SK-N-SH (cell line): ENCODE measurements at regions not wholly inside any gene's neighbourhood (a gene's known extent, or its start where the extent isn't known, plus 50 kb on each side); places are given as distances from the start of the nearest gene placed in this dataset.

Source experiments
- CHD2 ChIP-seq: fragments of 150-350 bp; IDR thresholded peaks from 2 replicates; pipeline ENCODE4 v1.6.1; 2018; ENCODE audit warnings: low read length; ENCODE audit not compliant: partially characterized antibody
- CTCF ChIP-seq: fragments of 200-600 bp; sonication (generic); IDR thresholded peaks from 2 replicates; pipeline ENCODE4 v1.6.1; 2017; ENCODE audit warnings: antibody characterized with exemption, mild to moderate bottlenecking, moderate library complexity
- EP300 ChIP-seq, 2 experiments: IDR thresholded peaks; 2 replicates each; pipeline versions ENCODE4 v1.4.0 to v1.6.1; 2012; ENCODE audit warnings: borderline replicate concordance in 1 of 2, low read depth in 1 of 2, low read length in 1 of 2
- EZH2phosphoT487 ChIP-seq: fragments of 200-600 bp; sonication (generic); IDR thresholded peaks from 2 replicates; pipeline ENCODE4 v1.6.1; 2017; ENCODE audit warnings: low read depth, mixed run types, mild to moderate bottlenecking, antibody characterized with exemption, moderate library complexity, borderline replicate concordance
- GABPA ChIP-seq: IDR thresholded peaks from 2 replicates; pipeline ENCODE4 v1.4.0; 2012; ENCODE audit warnings: low read depth, mild to moderate bottlenecking
- MAX ChIP-seq: IDR thresholded peaks from 2 replicates; pipeline ENCODE4 v1.4.0; 2012; ENCODE audit warnings: low read depth
- RFX5 ChIP-seq: IDR thresholded peaks from 2 replicates; pipeline ENCODE4 v1.6.1; 2012; ENCODE audit warnings: mild to moderate bottlenecking, improper control_type of control experiment, low read length
- SMC3 ChIP-seq: IDR thresholded peaks from 2 replicates; pipeline ENCODE4 v1.6.1; 2012; ENCODE audit warnings: low read depth, low read length, improper control_type of control experiment
- TAF1 ChIP-seq: IDR thresholded peaks from 2 replicates; pipeline ENCODE4 v1.6.1; 2012; ENCODE audit warnings: low read depth, mild to moderate bottlenecking, low read length, moderate library complexity, borderline replicate concordance
- TCF12 ChIP-seq: IDR thresholded peaks from 2 replicates; pipeline ENCODE4 v1.4.0; 2012
- YY1 ChIP-seq: IDR thresholded peaks from 2 replicates; pipeline ENCODE4 v1.4.0; 2012; ENCODE audit warnings: low read depth, mild to moderate bottlenecking
- ZBTB33 ChIP-seq: IDR thresholded peaks from 2 replicates; pipeline ENCODE4 v1.4.0; 2012; ENCODE audit warnings: low read depth, borderline replicate concordance

GRCh38 chr9:106058460-106058859, 364.1 kb downstream of the TMEM38B start:
- no peak for TF ChIP-seq TCF12
- no peak for TF ChIP-seq EZH2phosphoT487
- no peak for TF ChIP-seq EP300 (IDR thresholded peaks at IDR 0.05; ENCODE audit: borderline replicate concordance in 1 of 2, low read depth in 1 of 2, low read length in 1 of 2)
- no peak for TF ChIP-seq TAF1
- TF ChIP-seq CHD2: no peak
- TF ChIP-seq MAX: no peak
- no peak for TF ChIP-seq RFX5
- TF ChIP-seq CTCF: no peak
- TF ChIP-seq GABPA: no peak
- TF ChIP-seq ZBTB33: no peak
- no peak for TF ChIP-seq YY1
- no peak for TF ChIP-seq SMC3
